OCI-LY3 (cell line): ENCODE measurements at regions not wholly inside any gene's neighbourhood (a gene's known extent, or its start where the extent isn't known, plus 50 kb on each side); places are given as distances from the start of the nearest gene placed in this dataset.

Experiments used
- H2AFZ ChIP-seq: fragments of 200-600, 300-600 bp; shearing (Covaris generic); 2 replicates; pipeline ENCODE4 v1.6.0; 2014; ENCODE audit warnings: antibody characterized with exemption, low read depth, low read length
- H3K27ac ChIP-seq: fragments of 200-600, 300-600 bp; sonication (generic); 2 replicates; pipeline ENCODE4 v1.5.1; 2014; ENCODE audit warnings: mild to moderate bottlenecking, low read length, moderate library complexity, mixed read lengths
- H3K27me3 ChIP-seq: fragments of 200-600, 300-600 bp; sonication (generic); 2 replicates; pipeline ENCODE4 v1.6.1; 2014; ENCODE audit warnings: low read depth, low read length, mixed read lengths
- H3K36me3 ChIP-seq: fragments of 200-600, 300-600 bp; sonication (generic); replicated peaks from 2 replicates; pipeline ENCODE3; 2014; ENCODE audit warnings: low read depth, low read length, mixed read lengths
- H3K4me1 ChIP-seq: fragments of 300-600, 200-600 bp; sonication (generic); 2 replicates; pipeline ENCODE4 v1.6.1; 2014; ENCODE audit warnings: low read length, mixed read lengths
- H3K4me2 ChIP-seq: fragments of 200-600, 300-600 bp; sonication (generic); 2 replicates; pipeline ENCODE4 v1.6.1; 2014; ENCODE audit warnings: low read length, mixed read lengths
- H3K4me3 ChIP-seq: fragments of 300-600, 200-600 bp; sonication (generic); 2 replicates; pipeline ENCODE4 v1.5.1; 2014; ENCODE audit warnings: antibody characterized with exemption, mild to moderate bottlenecking, low read length, moderate library complexity
- H3K79me2 ChIP-seq: fragments of 300-600, 200-600 bp; shearing (Covaris generic); 2 replicates; pipeline ENCODE4 v1.6.1; 2014; ENCODE audit warnings: mild to moderate bottlenecking, low read length, mixed read lengths
- H3K9ac ChIP-seq: fragments of 300-600, 200-600 bp; shearing (Covaris generic); 2 replicates; pipeline ENCODE4 v1.6.0; 2014; ENCODE audit warnings: mild to moderate bottlenecking, low read length, moderate library complexity
- H3K9me3 ChIP-seq: fragments of 200-600, 300-600 bp; shearing (Covaris generic); 2 replicates; pipeline ENCODE4 v1.6.1; 2014; ENCODE audit warnings: low read length, mixed read lengths; ENCODE audit not compliant: insufficient read depth
- H4K20me1 ChIP-seq: fragments of 200-600, 300-600 bp; sonication (generic); 2 replicates; pipeline ENCODE4 v1.6.1; 2016; ENCODE audit warnings: low read length, mixed read lengths; ENCODE audit not compliant: insufficient read depth
- CTCF ChIP-seq: fragments of 200-600, 300-600 bp; sonication (generic); IDR thresholded peaks from 2 replicates; pipeline ENCODE4 v1.5.1; 2014; ENCODE audit warnings: antibody characterized with exemption, low read length, low read depth
- EZH2phosphoT487 ChIP-seq: fragments of 200-600 bp; shearing (Covaris generic); IDR thresholded peaks from 2 replicates; pipeline ENCODE4 v1.6.1; 2018; ENCODE audit warnings: antibody characterized with exemption, mixed run types, low read depth

GRCh38 chr3:28191363-28191762 is 50.1 kb upstream of the CMC1 start:
- Histone ChIP-seq H3K9me3 (no peaks in the 10 kb centered on the region), H3K4me3 (no peak overlapping the region), H3K9ac (no peak overlapping the region), H3K4me2 (no peak overlapping the region), H2AFZ (no peak overlapping the region), H3K79me2 (no peaks in the 10 kb centered on the region), H3K27ac (no peak overlapping the region), H3K4me1 (no peaks in the 10 kb centered on the region), H3K36me3 (no peaks in the 10 kb centered on the region), H4K20me1 (no peaks in the 10 kb centered on the region), H3K27me3 (no peaks in the 10 kb centered on the region)
- TF ChIP-seq EZH2phosphoT487, result no peak
- TF ChIP-seq CTCF, result no peak
